ENCODE measurements at regions not wholly inside any gene's neighbourhood (a gene's known extent, or its start where the extent isn't known, plus 50 kb on each side); places are given as distances from the start of the nearest gene placed in this dataset.

GRCh38 chr15:29410338-29410737 lies 140.7 kb upstream of the NSMCE3 start:
- TF ChIP-seq POLR2A (IDR thresholded peaks at IDR 0.05; ENCODE audit: low read length) (no peak), CTCF (IDR thresholded peaks at IDR 0.05) (no peak), REST (IDR thresholded peaks at IDR 0.05) (no peak), CHD2 (IDR thresholded peaks at IDR 0.05; ENCODE audit: low read length, partially characterized antibody) (no peak), RAD21 (conservative IDR thresholded peaks at IDR 0.05 in 1 of 2, IDR thresholded peaks at IDR 0.05 in 1 of 2) (no peak), EP300 (IDR thresholded peaks at IDR 0.05) (no peak), JUNB (IDR thresholded peaks at IDR 0.05) (no peak), RFX5 (IDR thresholded peaks at IDR 0.05) (no peak), KDM1A (IDR thresholded peaks at IDR 0.05; ENCODE audit: low read depth) (no peak), ZFP36 (IDR thresholded peaks at IDR 0.05; ENCODE audit: borderline replicate concordance, partially characterized antibody) (no peak), PHF8 (IDR thresholded peaks at IDR 0.05; ENCODE audit: borderline replicate concordance, low read depth) (no peak), HOXA7 (CRISPR knock-in tag; IDR thresholded peaks at IDR 0.05) (no peak), USF2 (IDR thresholded peaks at IDR 0.05) (no peak), EHMT2 (IDR thresholded peaks at IDR 0.05; ENCODE audit: low read depth) (no peak)
